HEK293 (cell line): ENCODE measurements at regions not wholly inside any gene's neighbourhood (a gene's known extent, or its start where the extent isn't known, plus 50 kb on each side); places are given as distances from the start of the nearest gene placed in this dataset.

Experiments used
- CTCF ChIA-PET: fragments of 350-600 bp; formaldehyde crosslinking; extraction: SDS; loops from one replicate; lab custom pipeline; 2021; ENCODE audit warnings: antibody characterized with exemption; lab: Yijun Ruan, JAX
- POLR2A ChIA-PET: fragments of 300-600 bp; formaldehyde crosslinking; extraction: SDS; loops from one replicate; lab custom pipeline; 2020; ENCODE audit warnings: antibody characterized with exemption, inconsistent platforms; lab: Yijun Ruan, JAX
- H3K27ac ChIP-seq: fragments of 200-500 bp; sonication (Bioruptor generic); 2 replicates; pipeline ENCODE4 v1.5.1; 2014; ENCODE audit warnings: low read depth, low read length, control low read depth, inconsistent platforms; ENCODE audit errors: extremely low read depth
- H3K36me3 ChIP-seq, 2 experiments: fragments of 200-500 bp in 1 of 2; sonication (Bioruptor generic) in 1 of 2; 1 replicate in 1 of 2; 2 replicates in 1 of 2; pipeline ENCODE4 v1.5.1; 2014 to 2017; ENCODE audit warnings: inconsistent platforms in 2 of 2, low read length in 2 of 2; ENCODE audit not compliant: control insufficient read depth in 2 of 2, insufficient read depth in 1 of 2
- H3K4me1 ChIP-seq: fragments of 200-500 bp; sonication (Bioruptor generic); 2 replicates; pipeline ENCODE4 v1.5.1; 2014; ENCODE audit warnings: mild to moderate bottlenecking, low read length, inconsistent platforms; ENCODE audit not compliant: control insufficient read depth, insufficient read depth
- H3K4me3 ChIP-seq: 2 replicates; pipeline ENCODE4 v1.5.1; 2011; ENCODE audit warnings: low read depth, mild to moderate bottlenecking, control low read depth, low read length, moderate library complexity
- H3K9me3 ChIP-seq: fragments of 200-500 bp; sonication (Bioruptor generic); 2 replicates; pipeline ENCODE4 v1.5.1; 2014; ENCODE audit warnings: low read depth, low read length, inconsistent platforms; ENCODE audit not compliant: control insufficient read depth, insufficient read depth
- AEBP2 ChIP-seq: fragments of 450-650 bp; formaldehyde crosslinking; IDR thresholded peaks from 2 replicates; pipeline ENCODE4 v1.5.1; 2016; ENCODE audit warnings: missing biosample characterization, missing genetic modification characterization, borderline replicate concordance
- ELK4 ChIP-seq: IDR thresholded peaks from 2 replicates; pipeline ENCODE4 v1.6.1; 2011; ENCODE audit warnings: mild to moderate bottlenecking, low read depth, low read length, borderline replicate concordance
- KLF7 ChIP-seq: fragments of 450-650 bp; formaldehyde crosslinking; IDR thresholded peaks from 2 replicates; pipeline ENCODE4 v1.5.1; 2016; ENCODE audit warnings: missing biosample characterization, missing genetic modification characterization, borderline replicate concordance
- MEIS1 ChIP-seq: sonication (generic); formaldehyde crosslinking; IDR thresholded peaks from 2 replicates; pipeline ENCODE4 v1.8.1; 2022; ENCODE audit warnings: missing genetic modification reagents, mild to moderate bottlenecking, borderline replicate concordance
- MYNN ChIP-seq: fragments of 450-650 bp; formaldehyde crosslinking; IDR thresholded peaks from 2 replicates; pipeline ENCODE4 v1.5.1; 2016; ENCODE audit warnings: missing biosample characterization, missing genetic modification characterization, borderline replicate concordance
- SETDB1 ChIP-seq: IDR thresholded peaks from one replicate; pipeline ENCODE4 v1.6.1; 2017; ENCODE audit warnings: mild to moderate bottlenecking, low read length, moderate library complexity, mixed read lengths; ENCODE audit not compliant: insufficient read length
- ZBTB44 ChIP-seq: fragments of 450-650 bp; IDR thresholded peaks from 2 replicates; pipeline ENCODE4 v1.5.1; 2018; ENCODE audit warnings: missing biosample characterization, mild to moderate bottlenecking, missing genetic modification characterization
- ZFP37 ChIP-seq: fragments of 450-650 bp; formaldehyde crosslinking; IDR thresholded peaks from 2 replicates; pipeline ENCODE4 v1.5.1; 2016; ENCODE audit warnings: missing biosample characterization, missing genetic modification characterization
- ZNF10 ChIP-seq: fragments of 450-650 bp; formaldehyde crosslinking; IDR thresholded peaks from 2 replicates; pipeline ENCODE4 v1.5.1; 2017; ENCODE audit warnings: missing biosample characterization, missing genetic modification characterization
- ZNF155 ChIP-seq: fragments of 450-650 bp; formaldehyde crosslinking; IDR thresholded peaks from 2 replicates; pipeline ENCODE4 v1.5.1; 2016; ENCODE audit warnings: missing biosample characterization, missing genetic modification characterization
- ZNF211 ChIP-seq: fragments of 450-650 bp; formaldehyde crosslinking; IDR thresholded peaks from 2 replicates; pipeline ENCODE4 v1.5.1; 2016; ENCODE audit warnings: low read depth, missing biosample characterization, missing genetic modification characterization
- ZNF214 ChIP-seq: fragments of 450-650 bp; formaldehyde crosslinking; IDR thresholded peaks from 2 replicates; pipeline ENCODE4 v1.5.1; 2017; ENCODE audit warnings: missing biosample characterization, mild to moderate bottlenecking, missing genetic modification characterization, borderline replicate concordance
- ZNF23 ChIP-seq: fragments of 450-650 bp; formaldehyde crosslinking; IDR thresholded peaks from 2 replicates; pipeline ENCODE4 v1.5.1; 2016; ENCODE audit warnings: missing biosample characterization, missing genetic modification characterization, borderline replicate concordance
- ZNF302 ChIP-seq: fragments of 450-650 bp; formaldehyde crosslinking; IDR thresholded peaks from 2 replicates; pipeline ENCODE4 v1.5.1; 2016; ENCODE audit warnings: missing biosample characterization, missing genetic modification characterization, low read depth
- ZNF518A ChIP-seq: fragments of 450-650 bp; formaldehyde crosslinking; conservative IDR thresholded peaks from 2 replicates; pipeline ENCODE4 v1.5.1; 2016; ENCODE audit warnings: low read depth, missing biosample characterization, missing genetic modification characterization
- ZNF548 ChIP-seq: fragments of 450-650 bp; formaldehyde crosslinking; IDR thresholded peaks from 2 replicates; pipeline ENCODE4 v1.5.1; 2016; ENCODE audit warnings: missing biosample characterization, missing genetic modification characterization
- ZNF580 ChIP-seq: fragments of 450-650 bp; formaldehyde crosslinking; IDR thresholded peaks from 2 replicates; pipeline ENCODE4 v1.5.1; 2016; ENCODE audit warnings: missing biosample characterization, missing genetic modification characterization
- ZNF639 ChIP-seq: fragments of 450-650 bp; formaldehyde crosslinking; IDR thresholded peaks from 2 replicates; pipeline ENCODE4 v1.5.1; 2016; ENCODE audit warnings: missing biosample characterization, missing genetic modification characterization
- ZNF768 ChIP-seq: fragments of 450-650 bp; formaldehyde crosslinking; IDR thresholded peaks from 2 replicates; pipeline ENCODE4 v1.5.1; 2018; ENCODE audit warnings: missing biosample characterization, mild to moderate bottlenecking, missing genetic modification characterization
- ZNF791 ChIP-seq: fragments of 450-650 bp; formaldehyde crosslinking; IDR thresholded peaks from 2 replicates; pipeline ENCODE4 v1.5.1; 2016; ENCODE audit warnings: missing biosample characterization, missing genetic modification characterization
- ZNF837 ChIP-seq: fragments of 450-650 bp; formaldehyde crosslinking; IDR thresholded peaks from 2 replicates; pipeline ENCODE4 v1.5.1; 2016; ENCODE audit warnings: missing biosample characterization, missing genetic modification characterization

GRCh38 chrX:3771766-3772165 is 58.3 kb upstream of the PRKX start:
- TF ChIP-seq KLF7 (tag by site-specific recombination) (no peak), ELK4 (no peak), ZNF548 (tag by site-specific recombination) (no peak), ZFP37 (tag by site-specific recombination) (no peak)
- CTCF ChIA-PET = no interaction called here
- Histone ChIP-seq H3K4me3 (no peak overlapping the region), H3K27ac (no peak overlapping the region), H3K36me3 (no peaks in the 10 kb centered on the region), H3K9me3 (no peaks in the 10 kb centered on the region), H3K4me1 (no peaks in the 10 kb centered on the region)
- POLR2A ChIA-PET = no interaction called here

GRCh38 chrX:3768881-3769280 is 55.4 kb upstream of the PRKX start:
- Histone ChIP-seq H3K4me1 (no peaks in the 10 kb centered on the region), H3K36me3 (no peaks in the 10 kb centered on the region), H3K9me3 (no peaks in the 10 kb centered on the region), H3K4me3 (no peak overlapping the region), H3K27ac (no peak overlapping the region)
- CTCF ChIA-PET = no interaction called here
- POLR2A ChIA-PET = no interaction called here
- TF ChIP-seq ZFP37 (tag by site-specific recombination) (no peak), ZNF211 (no peak), SETDB1 (no peak), ZNF837 (tag by site-specific recombination) (no peak), ZNF302 (no peak), ZNF214 (tag by site-specific recombination) (no peak), ZNF791 (tag by site-specific recombination) (no peak), ZNF155 (tag by site-specific recombination) (no peak), AEBP2 (tag by site-specific recombination) (no peak), MEIS1 (CRISPR knock-in tag) (no peak), MYNN (tag by site-specific recombination) (no peak), ZNF768 (tag by site-specific recombination) (no peak), ZNF639 (tag by site-specific recombination) (no peak), ZBTB44 (tag by site-specific recombination) (no peak), ZNF23 (tag by site-specific recombination) (no peak), ZNF10 (tag by site-specific recombination) (no peak), ZNF518A (tag by site-specific recombination) (no peak), ZNF580 (no peak)
